K562 (cell line): ENCODE measurements at regions not wholly inside any gene's neighbourhood (a gene's known extent, or its start where the extent isn't known, plus 50 kb on each side); places are given as distances from the start of the nearest gene placed in this dataset.

Experiments
- CHD2 ChIP-seq: IDR thresholded peaks from 2 replicates; pipeline ENCODE4 v1.6.1; 2011; ENCODE audit warnings: low read depth, low read length
- CTCF ChIP-seq, 3 experiments: IDR thresholded peaks in 2 of 3; conservative IDR thresholded peaks in 1 of 3; 2 replicates each; pipeline ENCODE4 v1.5.1; 2011 to 2012; ENCODE audit warnings: low read length in 3 of 3, mild to moderate bottlenecking in 3 of 3, control low read depth in 2 of 3, improper control_type of control experiment in 1 of 3, inconsistent platforms in 1 of 3, low read depth in 1 of 3, mixed read lengths in 1 of 3, moderate library complexity in 1 of 3; ENCODE audit not compliant: insufficient read depth in 2 of 3
- FOSL1 ChIP-seq: fragments of 200-800 bp; sonication (Bioruptor generic); conservative IDR thresholded peaks from 2 replicates; pipeline ENCODE4 v1.6.1; 2016; ENCODE audit warnings: missing genetic modification characterization, missing compliant biosample characterization
- FOXO4 ChIP-seq: fragments of 450-650 bp; formaldehyde crosslinking; IDR thresholded peaks from 2 replicates; pipeline ENCODE4 v1.4.0; 2020; ENCODE audit warnings: mild to moderate bottlenecking, moderate library complexity
- HOMEZ ChIP-seq: fragments of 250-450 bp; sonication (Bioruptor Pico); IDR thresholded peaks from 2 replicates; pipeline ENCODE4 v1.4.0; 2020; ENCODE audit warnings: mild to moderate bottlenecking, moderate library complexity
- ZNF121 ChIP-seq: sonication (generic); formaldehyde crosslinking; conservative IDR thresholded peaks from 2 replicates; pipeline ENCODE4 v1.8.0; 2022; ENCODE audit warnings: missing genetic modification reagents
- ZNF785 ChIP-seq: fragments of 250-450 bp; sonication (Bioruptor Pico); IDR thresholded peaks from 2 replicates; pipeline ENCODE4 v1.4.0; 2020; ENCODE audit warnings: mild to moderate bottlenecking
- TF ChIP-seq, protein P1 (sequence below): sonication (generic); formaldehyde crosslinking; IDR thresholded peaks from 2 replicates; pipeline ENCODE4 v1.5.0; 2020; ENCODE audit warnings: missing genetic modification reagents
- TF ChIP-seq, protein P2 (sequence below): sonication (generic); formaldehyde crosslinking; IDR thresholded peaks from 2 replicates; pipeline ENCODE4 v1.8.0; 2022; ENCODE audit warnings: mild to moderate bottlenecking, missing genetic modification reagents

DNA sequence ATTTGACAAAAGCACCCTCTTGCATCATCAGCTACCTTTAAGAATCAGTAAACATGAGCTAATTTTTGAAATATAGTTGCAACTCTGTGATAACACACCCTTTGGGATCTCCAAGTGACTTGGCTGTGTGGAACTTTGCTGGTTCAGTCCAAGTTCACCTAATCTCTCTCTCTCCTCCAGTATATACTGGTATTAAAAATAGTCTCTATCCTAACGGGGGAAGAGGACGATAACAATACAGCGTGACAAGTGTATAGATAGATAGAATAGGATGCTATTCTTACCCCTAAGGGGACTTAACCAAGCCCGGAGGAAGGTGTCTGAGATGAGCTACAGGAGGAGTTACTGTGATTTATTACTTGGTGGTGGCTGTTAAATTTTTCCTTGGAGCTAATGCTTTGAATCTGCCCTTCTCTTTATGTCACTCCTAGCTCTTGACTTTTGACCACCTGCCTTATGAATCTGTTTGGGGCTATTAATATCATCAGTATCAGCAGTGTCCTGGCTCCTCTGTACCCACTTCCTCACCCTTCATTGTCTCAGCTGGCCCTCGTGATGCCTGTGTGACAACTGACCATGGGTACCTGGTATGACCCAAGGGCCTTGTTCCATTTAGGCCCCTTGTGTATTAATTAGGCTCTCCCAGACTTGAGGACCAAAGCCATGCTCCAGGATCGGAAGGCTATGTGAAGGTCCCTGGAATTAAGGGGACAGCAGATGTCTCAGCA is 223.9 kb downstream of the SREK1 start:
- TF ChIP-seq CTCF (IDR thresholded peaks at IDR 0.05 in 2 of 3, conservative IDR thresholded peaks at IDR 0.05 in 1 of 3; ENCODE audit: insufficient read depth in 2 of 3, low read depth in 1 of 3, low read length in 3 of 3) (no peak), CHD2 (no peak), ZNF121 (CRISPR knock-in tag) (no peak), FOSL1 (tag) (no peak), ZNF785 (CRISPR knock-in tag) (no peak), FOXO4 (CRISPR knock-in tag) (no peak), HOMEZ (no peak)
- TF ChIP-seq, protein P1, sequence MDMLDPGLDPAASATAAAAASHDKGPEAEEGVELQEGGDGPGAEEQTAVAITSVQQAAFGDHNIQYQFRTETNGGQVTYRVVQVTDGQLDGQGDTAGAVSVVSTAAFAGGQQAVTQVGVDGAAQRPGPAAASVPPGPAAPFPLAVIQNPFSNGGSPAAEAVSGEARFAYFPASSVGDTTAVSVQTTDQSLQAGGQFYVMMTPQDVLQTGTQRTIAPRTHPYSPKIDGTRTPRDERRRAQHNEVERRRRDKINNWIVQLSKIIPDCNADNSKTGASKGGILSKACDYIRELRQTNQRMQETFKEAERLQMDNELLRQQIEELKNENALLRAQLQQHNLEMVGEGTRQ (CRISPR knock-in tag): no peak
- TF ChIP-seq, protein P2, sequence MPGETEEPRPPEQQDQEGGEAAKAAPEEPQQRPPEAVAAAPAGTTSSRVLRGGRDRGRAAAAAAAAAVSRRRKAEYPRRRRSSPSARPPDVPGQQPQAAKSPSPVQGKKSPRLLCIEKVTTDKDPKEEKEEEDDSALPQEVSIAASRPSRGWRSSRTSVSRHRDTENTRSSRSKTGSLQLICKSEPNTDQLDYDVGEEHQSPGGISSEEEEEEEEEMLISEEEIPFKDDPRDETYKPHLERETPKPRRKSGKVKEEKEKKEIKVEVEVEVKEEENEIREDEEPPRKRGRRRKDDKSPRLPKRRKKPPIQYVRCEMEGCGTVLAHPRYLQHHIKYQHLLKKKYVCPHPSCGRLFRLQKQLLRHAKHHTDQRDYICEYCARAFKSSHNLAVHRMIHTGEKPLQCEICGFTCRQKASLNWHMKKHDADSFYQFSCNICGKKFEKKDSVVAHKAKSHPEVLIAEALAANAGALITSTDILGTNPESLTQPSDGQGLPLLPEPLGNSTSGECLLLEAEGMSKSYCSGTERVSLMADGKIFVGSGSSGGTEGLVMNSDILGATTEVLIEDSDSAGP (CRISPR knock-in tag): no peak
